HG03575 (cell line): ENCODE measurements at regions not wholly inside any gene's neighbourhood (a gene's known extent, or its start where the extent isn't known, plus 50 kb on each side); places are given as distances from the start of the nearest gene placed in this dataset.
"Not testable (repeated sequence)": the region's sequence is repeated elsewhere in the genome, so short reads cannot be mapped to it uniquely, and the experiment has no call there.

Source experiments
- ATAC-seq: cut with Tn5 transposase; IDR thresholded peaks from one replicate; pipeline ENCODE4 v1.9.1; 2021; ENCODE audit not compliant: unreplicated experiment, insufficient number of reproducible peaks, low FRiP score; ENCODE audit errors: extremely low read depth

- no peak for ATAC-seq
These were observed 222.4 kb downstream of the OLFM4 start for GRCh38 chr13:53250977-53251376.

- no peak for ATAC-seq
These were observed 225.9 kb downstream of the OLFM4 start for GRCh38 chr13:53254500-53254899.

- no peak for ATAC-seq
These were observed 227.2 kb downstream of the OLFM4 start for GRCh38 chr13:53255795-53256194.

- no peak for ATAC-seq
These were observed 232.0 kb downstream of the OLFM4 start for GRCh38 chr13:53260594-53260993.

GRCh38 chr13:53264751-53265385 is 236.3 kb downstream of the OLFM4 start:
- ATAC-seq = no peak

- no peak for ATAC-seq
These were observed 238.1 kb downstream of the OLFM4 start for GRCh38 chr13:53266757-53267156.

GRCh38 chr13:53269634-53270033 is 241.0 kb downstream of the OLFM4 start:
- no peak for ATAC-seq

- ATAC-seq = no peak
These were observed 244.3 kb downstream of the OLFM4 start for GRCh38 chr13:53272873-53273272.

- no peak for ATAC-seq
These were observed 247.7 kb downstream of the OLFM4 start for GRCh38 chr13:53276265-53276664.

- no peak for ATAC-seq
These were observed 253.1 kb downstream of the OLFM4 start for GRCh38 chr13:53281677-53282076.

GRCh38 chr13:53285896-53286430 is 257.4 kb downstream of the OLFM4 start:
- ATAC-seq = no peak

- ATAC-seq = no peak
These were observed 269.8 kb downstream of the OLFM4 start for GRCh38 chr13:53298396-53298795.

- ATAC-seq = no peak
These were observed 272.8 kb downstream of the OLFM4 start for GRCh38 chr13:53301449-53301848.

GRCh38 chr13:53305419-53305818 is 276.8 kb downstream of the OLFM4 start:
- not testable (repeated sequence) for ATAC-seq

GRCh38 chr13:53310786-53311185 is 282.2 kb downstream of the OLFM4 start:
- ATAC-seq = no peak

- no peak for ATAC-seq
These were observed 282.9 kb downstream of the OLFM4 start for GRCh38 chr13:53311561-53311960.

GRCh38 chr13:53321296-53321801 is 292.7 kb downstream of the OLFM4 start:
- no peak for ATAC-seq

GRCh38 chr13:53324656-53325055 is 296.0 kb downstream of the OLFM4 start:
- no peak for ATAC-seq

GRCh38 chr13:53326716-53327115 is 298.1 kb downstream of the OLFM4 start:
- no peak for ATAC-seq

- ATAC-seq = no peak
These were observed 299.2 kb downstream of the OLFM4 start for GRCh38 chr13:53327680-53328315.
